NCI-H187 treated with DMSO at 0.1 percent for 48 hours (cell line): ENCODE measurements at regions not wholly inside any gene's neighbourhood (a gene's known extent, or its start where the extent isn't known, plus 50 kb on each side); places are given as distances from the start of the nearest gene placed in this dataset.
A peak's percentile ranks its signal among the peaks of the same experiment; 100 is the strongest.
"Not testable (repeated sequence)": the region's sequence is repeated elsewhere in the genome, so short reads cannot be mapped to it uniquely, and the experiment has no call there.

Source experiments
- DNase-seq: peaks from one replicate; lab custom pipeline; 2025; lab: John Stamatoyannopoulos, UW

- no peak for DNase-seq
Measured at GRCh38 chr12:34190054-34190453, 167.8 kb downstream of the ALG10 start.

GRCh38 chr12:34198924-34199323 lies 176.6 kb downstream of the ALG10 start:
- no peak for DNase-seq

- no peak for DNase-seq
Measured at GRCh38 chr12:34203866-34204620, 181.7 kb downstream of the ALG10 start.

- DNase-seq, result no peak
Measured at GRCh38 chr12:34204830-34205285, 182.6 kb downstream of the ALG10 start.

GRCh38 chr12:34205401-34205800 lies 183.1 kb downstream of the ALG10 start:
- no peak for DNase-seq

- DNase-seq, result no peak
Measured at GRCh38 chr12:34206061-34206785, 183.9 kb downstream of the ALG10 start.

- no peak for DNase-seq
Measured at GRCh38 chr12:34207858-34208257, 185.6 kb downstream of the ALG10 start.

- DNase-seq, result no peak
Measured at GRCh38 chr12:34208331-34209258, 186.3 kb downstream of the ALG10 start.

GRCh38 chr12:34209259-34209835 lies 187.1 kb downstream of the ALG10 start:
- DNase-seq, result no peak

- DNase-seq, result no peak
Measured at GRCh38 chr12:34210183-34210582, 187.9 kb downstream of the ALG10 start.

GRCh38 chr12:34210689-34211530 lies 188.6 kb downstream of the ALG10 start:
- DNase-seq, result no peak

GRCh38 chr12:34212651-34213050 lies 190.4 kb downstream of the ALG10 start:
- no peak for DNase-seq

- DNase-seq, result no peak
Measured at GRCh38 chr12:34214011-34214410, 191.7 kb downstream of the ALG10 start.

GRCh38 chr12:34215213-34215892 lies 193.1 kb downstream of the ALG10 start:
- DNase-seq, result no peak

GRCh38 chr12:34215893-34216285 lies 193.6 kb downstream of the ALG10 start:
- DNase-seq, result no peak

- no peak for DNase-seq
Measured at GRCh38 chr12:34217660-34218059, 195.4 kb downstream of the ALG10 start.

GRCh38 chr12:34218193-34219045 lies 196.1 kb downstream of the ALG10 start:
- peak; percentile 67 for DNase-seq

- no peak for DNase-seq
Measured at GRCh38 chr12:34219046-34219770, 196.9 kb downstream of the ALG10 start.

- DNase-seq, result not testable (repeated sequence)
Measured at GRCh38 chr12:34220079-34220478, 197.8 kb downstream of the ALG10 start.
